HepG2 (cell line): ENCODE measurements at regions not wholly inside any gene's neighbourhood (a gene's known extent, or its start where the extent isn't known, plus 50 kb on each side); places are given as distances from the start of the nearest gene placed in this dataset.
A peak's percentile ranks its signal among the peaks of the same experiment; 100 is the strongest.

ENCODE experiments used
- BCL6 ChIP-seq: IDR thresholded peaks from 2 replicates; pipeline ENCODE4 v1.6.1; 2016; ENCODE audit warnings: missing genetic modification reagents, missing compliant biosample characterization
- ESRRA ChIP-seq: sonication (generic); formaldehyde crosslinking; IDR thresholded peaks from 2 replicates; pipeline ENCODE4 v1.5.1; 2020; ENCODE audit warnings: mild to moderate bottlenecking, low read depth, missing genetic modification reagents
- ETV5 ChIP-seq: IDR thresholded peaks from 2 replicates; pipeline ENCODE4 v1.6.1; 2018; ENCODE audit warnings: missing biosample characterization, missing genetic modification reagents, inconsistent platforms, borderline replicate concordance
- ETV6 ChIP-seq: sonication (generic); formaldehyde crosslinking; conservative IDR thresholded peaks from 2 replicates; pipeline ENCODE4 v1.4.0; 2020; ENCODE audit warnings: missing genetic modification reagents
- FOXP1 ChIP-seq, 2 experiments: fragments of 450-650 bp in 1 of 2; IDR thresholded peaks; 2 replicates each; pipeline ENCODE4 v1.6.1; 2017 to 2018; ENCODE audit warnings: antibody characterized with exemption in 1 of 2
- HIC2 ChIP-seq: sonication (generic); formaldehyde crosslinking; IDR thresholded peaks from 2 replicates; pipeline ENCODE4 v1.9.0; 2022; ENCODE audit warnings: low read depth, missing genetic modification reagents
- HNF4G ChIP-seq, 2 experiments: sonication (generic) in 1 of 2; formaldehyde crosslinking in 1 of 2; IDR thresholded peaks; 2 replicates each; pipeline versions ENCODE4 v1.4.0 to v1.6.1; 2011 to 2020; ENCODE audit warnings: borderline replicate concordance in 2 of 2, low read depth in 2 of 2, mild to moderate bottlenecking in 2 of 2, low read length in 1 of 2, missing genetic modification reagents in 1 of 2, moderate library complexity in 1 of 2
- IRF2 ChIP-seq: IDR thresholded peaks from 2 replicates; pipeline ENCODE4 v1.6.1; 2018; ENCODE audit warnings: missing genetic modification reagents, missing compliant biosample characterization
- MTF1 ChIP-seq: sonication (generic); formaldehyde crosslinking; IDR thresholded peaks from 2 replicates; pipeline ENCODE4 v1.5.0; 2020; ENCODE audit warnings: missing genetic modification reagents
- NFE2L2 ChIP-seq: fragments of 150-350 bp; IDR thresholded peaks from 2 replicates; pipeline ENCODE4 v1.6.1; 2014; ENCODE audit warnings: low read length
- NONO ChIP-seq, 2 experiments: fragments of 450-650 bp in 1 of 2; sonication (generic) in 1 of 2; formaldehyde crosslinking in 1 of 2; IDR thresholded peaks in 1 of 2; conservative IDR thresholded peaks in 1 of 2; 2 replicates each; pipeline versions ENCODE4 v1.6.1 to v1.8.0; 2017 to 2022; ENCODE audit warnings: mild to moderate bottlenecking in 1 of 2, missing genetic modification reagents in 1 of 2, moderate library complexity in 1 of 2
- RARG ChIP-seq: sonication (generic); formaldehyde crosslinking; IDR thresholded peaks from 2 replicates; pipeline ENCODE4 v1.4.0; 2020; ENCODE audit warnings: low read depth, mild to moderate bottlenecking, missing genetic modification reagents
- TAF1 ChIP-seq: sonication (generic); formaldehyde crosslinking; IDR thresholded peaks from 2 replicates; pipeline ENCODE4 v1.4.0; 2020; ENCODE audit warnings: missing genetic modification reagents
- TEAD3 ChIP-seq: optimal IDR thresholded peaks from 2 replicates; pipeline ENCODE3; 2016; ENCODE audit warnings: borderline replicate concordance
- THRA ChIP-seq: sonication (generic); formaldehyde crosslinking; IDR thresholded peaks from 2 replicates; pipeline ENCODE4 v1.4.0; 2020; ENCODE audit warnings: missing genetic modification reagents, borderline replicate concordance
- ZMYM2 ChIP-seq: sonication (generic); formaldehyde crosslinking; IDR thresholded peaks from 2 replicates; pipeline ENCODE4 v1.8.0; 2022; ENCODE audit warnings: mild to moderate bottlenecking, missing genetic modification reagents
- ZNF138 ChIP-seq: sonication (generic); formaldehyde crosslinking; IDR thresholded peaks from 2 replicates; pipeline ENCODE4 v1.5.0; 2020; ENCODE audit warnings: mild to moderate bottlenecking, low read depth, missing genetic modification reagents
- ZNF30 ChIP-seq: sonication (generic); formaldehyde crosslinking; IDR thresholded peaks from 2 replicates; pipeline ENCODE4 v1.5.0; 2020; ENCODE audit warnings: mild to moderate bottlenecking, missing genetic modification reagents
- ZNF724P ChIP-seq: sonication (generic); formaldehyde crosslinking; IDR thresholded peaks from 2 replicates; pipeline ENCODE4 v1.8.0; 2022; ENCODE audit warnings: missing genetic modification reagents, borderline replicate concordance
- TF ChIP-seq, protein P1 (sequence below): sonication (generic); formaldehyde crosslinking; IDR thresholded peaks from 2 replicates; pipeline ENCODE4 v1.4.0; 2020; ENCODE audit warnings: missing genetic modification reagents, mild to moderate bottlenecking, borderline replicate concordance
- TF ChIP-seq, protein P2 (sequence below): sonication (generic); formaldehyde crosslinking; IDR thresholded peaks from 2 replicates; pipeline ENCODE4 v1.4.0; 2020; ENCODE audit warnings: missing genetic modification reagents

DNA sequence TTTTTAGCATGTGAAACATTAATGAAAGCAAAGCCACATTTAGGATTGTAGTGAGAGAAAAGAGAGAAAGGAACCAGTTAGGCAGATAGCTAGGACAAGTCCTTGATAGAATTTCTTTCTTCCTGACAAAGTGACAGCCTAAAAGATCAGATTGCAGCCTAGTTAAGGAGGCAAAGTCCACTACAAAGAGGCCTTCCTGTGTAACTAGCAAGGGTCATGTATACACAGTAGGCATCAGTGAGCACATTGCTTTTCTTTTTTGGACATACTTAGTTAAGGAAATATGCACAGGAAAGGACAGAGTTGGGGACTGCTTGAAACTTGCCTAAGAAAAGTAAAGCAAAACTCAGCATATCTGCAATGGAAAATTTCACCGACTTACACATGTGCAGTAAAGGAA lies 1577.5 kb downstream of the NLGN4Y start (continued):
- TF ChIP-seq BCL6: peak; percentile 34; the same call in 1 of the 2 replicates
- peak; percentile 79 for TF ChIP-seq HNF4G (IDR thresholded peaks at IDR 0.05; ENCODE audit: borderline replicate concordance, low read depth, low read length)
- TF ChIP-seq HNF4G (CRISPR knock-in tag; IDR thresholded peaks at IDR 0.05; ENCODE audit: borderline replicate concordance, low read depth): peak; percentile 72; the same call in 1 of the 2 replicates
- no peak for TF ChIP-seq ETV6 (CRISPR knock-in tag)
- no peak for TF ChIP-seq MTF1 (CRISPR knock-in tag)
- no peak for TF ChIP-seq HIC2 (CRISPR knock-in tag)
- peak; percentile 15 for TF ChIP-seq TEAD3 (CRISPR knock-in tag)
- no peak for TF ChIP-seq NONO (IDR thresholded peaks at IDR 0.05)
- TF ChIP-seq NONO (CRISPR knock-in tag; conservative IDR thresholded peaks at IDR 0.05): no peak
- no peak for TF ChIP-seq FOXP1 (IDR thresholded peaks at IDR 0.05)
- peak; percentile 53; the same call in 1 of the 2 replicates for TF ChIP-seq FOXP1 (CRISPR knock-in tag; IDR thresholded peaks at IDR 0.05)
- TF ChIP-seq, protein P1, sequence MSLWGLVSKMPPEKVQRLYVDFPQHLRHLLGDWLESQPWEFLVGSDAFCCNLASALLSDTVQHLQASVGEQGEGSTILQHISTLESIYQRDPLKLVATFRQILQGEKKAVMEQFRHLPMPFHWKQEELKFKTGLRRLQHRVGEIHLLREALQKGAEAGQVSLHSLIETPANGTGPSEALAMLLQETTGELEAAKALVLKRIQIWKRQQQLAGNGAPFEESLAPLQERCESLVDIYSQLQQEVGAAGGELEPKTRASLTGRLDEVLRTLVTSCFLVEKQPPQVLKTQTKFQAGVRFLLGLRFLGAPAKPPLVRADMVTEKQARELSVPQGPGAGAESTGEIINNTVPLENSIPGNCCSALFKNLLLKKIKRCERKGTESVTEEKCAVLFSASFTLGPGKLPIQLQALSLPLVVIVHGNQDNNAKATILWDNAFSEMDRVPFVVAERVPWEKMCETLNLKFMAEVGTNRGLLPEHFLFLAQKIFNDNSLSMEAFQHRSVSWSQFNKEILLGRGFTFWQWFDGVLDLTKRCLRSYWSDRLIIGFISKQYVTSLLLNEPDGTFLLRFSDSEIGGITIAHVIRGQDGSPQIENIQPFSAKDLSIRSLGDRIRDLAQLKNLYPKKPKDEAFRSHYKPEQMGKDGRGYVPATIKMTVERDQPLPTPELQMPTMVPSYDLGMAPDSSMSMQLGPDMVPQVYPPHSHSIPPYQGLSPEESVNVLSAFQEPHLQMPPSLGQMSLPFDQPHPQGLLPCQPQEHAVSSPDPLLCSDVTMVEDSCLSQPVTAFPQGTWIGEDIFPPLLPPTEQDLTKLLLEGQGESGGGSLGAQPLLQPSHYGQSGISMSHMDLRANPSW: no peak
- TF ChIP-seq ZMYM2 (CRISPR knock-in tag): no peak
- no peak for TF ChIP-seq NFE2L2
- 0 out of 2 replicates have a peak, but pooled peaks have one; percentile 20 for TF ChIP-seq IRF2 (CRISPR knock-in tag)
- no peak for TF ChIP-seq TAF1 (CRISPR knock-in tag)
- TF ChIP-seq ZNF138 (CRISPR knock-in tag): no peak
- TF ChIP-seq, protein P2, sequence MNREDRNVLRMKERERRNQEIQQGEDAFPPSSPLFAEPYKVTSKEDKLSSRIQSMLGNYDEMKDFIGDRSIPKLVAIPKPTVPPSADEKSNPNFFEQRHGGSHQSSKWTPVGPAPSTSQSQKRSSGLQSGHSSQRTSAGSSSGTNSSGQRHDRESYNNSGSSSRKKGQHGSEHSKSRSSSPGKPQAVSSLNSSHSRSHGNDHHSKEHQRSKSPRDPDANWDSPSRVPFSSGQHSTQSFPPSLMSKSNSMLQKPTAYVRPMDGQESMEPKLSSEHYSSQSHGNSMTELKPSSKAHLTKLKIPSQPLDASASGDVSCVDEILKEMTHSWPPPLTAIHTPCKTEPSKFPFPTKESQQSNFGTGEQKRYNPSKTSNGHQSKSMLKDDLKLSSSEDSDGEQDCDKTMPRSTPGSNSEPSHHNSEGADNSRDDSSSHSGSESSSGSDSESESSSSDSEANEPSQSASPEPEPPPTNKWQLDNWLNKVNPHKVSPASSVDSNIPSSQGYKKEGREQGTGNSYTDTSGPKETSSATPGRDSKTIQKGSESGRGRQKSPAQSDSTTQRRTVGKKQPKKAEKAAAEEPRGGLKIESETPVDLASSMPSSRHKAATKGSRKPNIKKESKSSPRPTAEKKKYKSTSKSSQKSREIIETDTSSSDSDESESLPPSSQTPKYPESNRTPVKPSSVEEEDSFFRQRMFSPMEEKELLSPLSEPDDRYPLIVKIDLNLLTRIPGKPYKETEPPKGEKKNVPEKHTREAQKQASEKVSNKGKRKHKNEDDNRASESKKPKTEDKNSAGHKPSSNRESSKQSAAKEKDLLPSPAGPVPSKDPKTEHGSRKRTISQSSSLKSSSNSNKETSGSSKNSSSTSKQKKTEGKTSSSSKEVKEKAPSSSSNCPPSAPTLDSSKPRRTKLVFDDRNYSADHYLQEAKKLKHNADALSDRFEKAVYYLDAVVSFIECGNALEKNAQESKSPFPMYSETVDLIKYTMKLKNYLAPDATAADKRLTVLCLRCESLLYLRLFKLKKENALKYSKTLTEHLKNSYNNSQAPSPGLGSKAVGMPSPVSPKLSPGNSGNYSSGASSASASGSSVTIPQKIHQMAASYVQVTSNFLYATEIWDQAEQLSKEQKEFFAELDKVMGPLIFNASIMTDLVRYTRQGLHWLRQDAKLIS (CRISPR knock-in tag): no peak
- no peak for TF ChIP-seq THRA (CRISPR knock-in tag)
- no peak for TF ChIP-seq ZNF724P
- no peak for TF ChIP-seq ESRRA (CRISPR knock-in tag)
- TF ChIP-seq ZNF30: no peak
- TF ChIP-seq RARG (CRISPR knock-in tag): no peak
- peak; percentile 60; the same call in 1 of the 2 replicates for TF ChIP-seq ETV5 (CRISPR knock-in tag)
